HG03095 (cell line): ENCODE measurements at regions not wholly inside any gene's neighbourhood (a gene's known extent, or its start where the extent isn't known, plus 50 kb on each side); places are given as distances from the start of the nearest gene placed in this dataset.
"Not testable (repeated sequence)": the region's sequence is repeated elsewhere in the genome, so short reads cannot be mapped to it uniquely, and the experiment has no call there.

ENCODE experiments used
- ATAC-seq: cut with Tn5 transposase; IDR thresholded peaks from one replicate; pipeline ENCODE4 v1.9.1; 2021; ENCODE audit warnings: moderate library complexity; ENCODE audit not compliant: unreplicated experiment

GRCh38 chr2:12465631-12466135, 251.1 kb upstream of the TRIB2 start:
- no peak for ATAC-seq

- no peak for ATAC-seq
These were observed 249.4 kb upstream of the TRIB2 start for GRCh38 chr2:12467303-12467702.

- no peak for ATAC-seq
These were observed 247.6 kb upstream of the TRIB2 start for GRCh38 chr2:12469141-12469561.

GRCh38 chr2:12472265-12472664, 244.5 kb upstream of the TRIB2 start:
- ATAC-seq: not testable (repeated sequence)

GRCh38 chr2:12478151-12479064, 238.3 kb upstream of the TRIB2 start:
- ATAC-seq: no peak

GRCh38 chr2:12479065-12479601, 237.6 kb upstream of the TRIB2 start:
- no peak for ATAC-seq

GRCh38 chr2:12484536-12485115, 232.1 kb upstream of the TRIB2 start:
- no peak for ATAC-seq

GRCh38 chr2:12486205-12487118, 230.3 kb upstream of the TRIB2 start:
- peak; percentile 58 for ATAC-seq

GRCh38 chr2:12487253-12488004, 229.3 kb upstream of the TRIB2 start:
- peak; percentile 41 for ATAC-seq

- peak; percentile 42 for ATAC-seq
These were observed 228.1 kb upstream of the TRIB2 start for GRCh38 chr2:12488352-12489318.

GRCh38 chr2:12490641-12491040, 226.1 kb upstream of the TRIB2 start:
- no peak for ATAC-seq

- not testable (repeated sequence) for ATAC-seq
These were observed 224.4 kb upstream of the TRIB2 start for GRCh38 chr2:12492360-12492759.

GRCh38 chr2:12493031-12493513, 223.7 kb upstream of the TRIB2 start:
- no peak for ATAC-seq

- ATAC-seq: no peak
These were observed 221.4 kb upstream of the TRIB2 start for GRCh38 chr2:12495247-12495868.

- ATAC-seq: no peak
These were observed 218.4 kb upstream of the TRIB2 start for GRCh38 chr2:12498286-12498685.

- no peak for ATAC-seq
These were observed 218.0 kb upstream of the TRIB2 start for GRCh38 chr2:12498704-12499103.

- no peak for ATAC-seq
These were observed 215.8 kb upstream of the TRIB2 start for GRCh38 chr2:12500899-12501298.

GRCh38 chr2:12501469-12502158, 215.1 kb upstream of the TRIB2 start:
- ATAC-seq: peak; percentile 93
